Left kidney (tissue), 1 donor: ENCODE measurements at regions not wholly inside any gene's neighbourhood (a gene's known extent, or its start where the extent isn't known, plus 50 kb on each side); places are given as distances from the start of the nearest gene placed in this dataset.
"Not testable (repeated sequence)": the region's sequence is repeated elsewhere in the genome, so short reads cannot be mapped to it uniquely, and the experiment has no call there.

ENCODE experiments used
- DNase-seq: peaks from one replicate; pipeline ENCODE4 v3.0.0-alpha.2; 2013

DNA sequence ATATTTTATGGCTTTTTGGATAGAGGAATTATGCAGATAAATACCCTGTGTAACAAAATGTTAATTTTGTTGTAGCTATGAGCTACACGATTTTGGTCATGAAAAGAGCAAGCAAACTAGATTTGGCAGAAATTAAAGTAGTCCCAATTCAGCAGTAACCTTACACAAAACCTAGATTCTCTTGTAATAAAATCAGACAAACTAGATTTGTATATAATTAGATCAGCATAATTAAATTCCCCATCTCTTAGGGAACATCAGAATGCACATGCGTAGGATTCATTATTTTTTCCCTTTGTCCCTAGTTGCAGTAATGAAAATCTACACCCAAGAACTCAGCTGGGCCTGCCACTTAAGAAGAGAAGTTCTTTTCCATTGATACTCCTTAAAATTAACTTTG is 1879.2 kb upstream of the CDH9 start:
- no peak for DNase-seq

DNA sequence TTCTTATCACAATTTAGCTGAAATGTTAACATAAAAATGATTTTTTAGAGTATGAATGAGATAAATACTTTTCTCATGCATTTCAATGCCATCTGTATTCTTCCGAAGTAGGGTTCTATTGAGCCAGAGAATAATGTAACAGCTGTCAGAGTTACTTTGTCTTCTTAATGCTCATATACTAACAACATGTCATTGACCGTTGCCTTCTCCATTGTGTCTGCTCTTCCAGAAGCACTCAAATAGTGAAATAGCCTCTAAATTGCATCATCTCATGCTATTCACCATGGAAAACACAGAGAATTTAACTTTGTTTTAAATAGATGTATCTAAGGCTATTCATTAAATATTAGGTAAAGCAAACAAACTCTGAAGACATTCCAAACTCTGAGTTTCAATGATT is 1875.9 kb upstream of the CDH9 start:
- no peak for DNase-seq

DNA sequence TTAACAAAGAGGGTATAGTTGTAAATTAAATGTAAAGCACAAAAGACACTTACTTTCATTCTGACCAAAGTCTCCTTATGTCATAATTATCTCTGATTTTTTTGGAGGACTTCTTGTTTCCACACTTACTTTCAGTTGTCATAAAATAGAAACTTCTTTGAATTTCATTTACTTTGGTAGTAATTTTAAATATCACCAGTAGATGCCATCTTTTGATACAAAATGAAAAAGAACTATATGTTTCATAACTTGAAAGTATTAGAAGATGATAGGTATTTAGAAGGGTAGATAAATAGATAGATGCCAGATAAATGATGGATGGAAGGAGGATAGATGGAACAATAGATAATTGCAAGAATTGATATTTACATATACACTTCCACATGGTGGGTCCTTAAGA is 1865.3 kb upstream of the CDH9 start:
- DNase-seq, result no peak

DNA sequence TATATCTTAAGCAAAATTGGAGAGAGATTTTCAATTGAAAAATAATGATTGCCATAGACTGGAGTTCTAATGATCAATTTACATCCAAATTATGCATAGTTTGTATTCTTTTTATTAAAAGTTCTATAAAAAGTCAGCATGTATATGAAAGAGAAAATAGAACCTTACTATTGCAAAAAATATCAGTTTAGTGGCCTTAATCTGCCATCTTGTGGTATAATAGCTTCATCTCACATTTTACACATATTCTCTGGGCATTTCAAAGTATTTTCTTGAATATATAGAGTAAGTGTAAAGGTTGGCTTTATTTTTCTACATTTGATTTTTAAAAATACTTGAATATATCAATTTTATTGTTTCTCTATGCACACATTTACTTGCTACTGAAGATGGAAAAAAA is 1858.6 kb upstream of the CDH9 start:
- DNase-seq, result peak; percentile 2

DNA sequence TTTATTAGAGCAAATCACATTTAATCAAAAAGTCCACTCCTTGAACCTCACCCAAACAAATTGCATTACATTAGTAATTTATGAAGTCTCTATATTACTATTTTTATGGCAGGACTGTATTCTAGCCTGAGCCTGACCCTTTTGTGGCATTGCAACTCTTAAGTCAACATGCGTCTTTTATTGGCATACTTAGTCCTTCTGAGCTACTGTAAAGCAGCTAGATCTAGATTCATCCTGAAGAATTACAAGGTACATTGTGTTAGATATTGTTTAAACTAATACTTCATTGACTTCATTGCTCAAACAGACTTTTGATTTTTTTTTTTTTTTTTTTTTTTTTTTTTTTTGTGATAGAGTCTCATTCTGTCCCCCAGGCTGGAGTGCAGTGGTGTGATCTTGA is 1842.5 kb upstream of the CDH9 start:
- DNase-seq, result no peak

DNA sequence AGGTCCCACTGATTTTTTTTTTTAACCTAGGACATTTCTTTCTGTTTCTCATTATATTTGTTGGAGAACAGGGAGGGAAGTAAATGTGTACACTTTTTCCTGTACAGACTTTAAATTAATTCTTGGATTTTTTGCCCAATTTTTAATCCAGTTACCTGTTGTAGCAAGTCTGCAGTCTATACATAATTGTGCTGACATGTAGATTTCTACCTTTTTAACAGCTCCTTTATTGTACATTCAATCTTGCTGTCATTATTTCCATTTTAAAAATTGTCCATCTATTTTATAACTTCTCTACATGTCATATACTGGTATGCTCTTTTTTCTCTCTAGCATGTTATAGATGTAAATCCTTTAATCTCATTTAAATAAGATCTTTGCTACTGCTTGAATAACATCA is 1838.7 kb upstream of the CDH9 start:
- DNase-seq, result no peak

DNA sequence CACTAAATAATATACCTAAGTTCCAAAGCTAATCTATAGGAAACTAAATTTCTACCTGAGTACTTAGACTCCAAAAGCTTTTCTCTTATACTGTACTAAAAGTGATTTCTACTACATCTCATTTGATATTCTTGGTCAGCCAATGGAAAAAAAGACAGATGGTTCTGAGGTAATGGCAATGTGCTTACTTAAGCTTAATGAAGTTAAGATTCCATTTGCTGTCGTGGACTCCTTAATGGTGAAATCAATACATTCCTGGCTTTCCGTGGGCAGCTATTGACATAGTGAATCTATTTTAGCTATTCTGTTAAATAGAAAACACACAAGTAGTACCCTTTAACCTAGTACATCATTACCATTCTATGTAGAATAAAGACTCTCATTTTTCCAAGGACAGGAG is 1825.6 kb upstream of the CDH9 start:
- DNase-seq, result no peak

DNA sequence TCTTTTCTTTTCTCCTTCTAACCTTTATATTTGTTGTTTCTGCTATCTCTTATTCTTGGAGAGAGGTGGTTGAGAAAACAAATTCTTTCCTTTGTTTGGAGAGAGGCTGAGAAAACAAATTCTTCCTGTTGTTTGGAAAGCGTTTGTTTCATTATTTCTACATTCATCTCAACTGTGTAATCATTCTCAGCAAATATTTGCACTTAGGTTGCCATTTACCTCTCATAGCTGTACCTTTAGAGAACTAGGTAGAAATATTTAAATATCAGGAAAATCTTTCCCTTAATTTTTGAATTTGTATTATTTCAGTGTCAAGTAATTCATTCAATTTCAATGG is 1824.4 kb upstream of the CDH9 start:
- DNase-seq, result no peak

DNA sequence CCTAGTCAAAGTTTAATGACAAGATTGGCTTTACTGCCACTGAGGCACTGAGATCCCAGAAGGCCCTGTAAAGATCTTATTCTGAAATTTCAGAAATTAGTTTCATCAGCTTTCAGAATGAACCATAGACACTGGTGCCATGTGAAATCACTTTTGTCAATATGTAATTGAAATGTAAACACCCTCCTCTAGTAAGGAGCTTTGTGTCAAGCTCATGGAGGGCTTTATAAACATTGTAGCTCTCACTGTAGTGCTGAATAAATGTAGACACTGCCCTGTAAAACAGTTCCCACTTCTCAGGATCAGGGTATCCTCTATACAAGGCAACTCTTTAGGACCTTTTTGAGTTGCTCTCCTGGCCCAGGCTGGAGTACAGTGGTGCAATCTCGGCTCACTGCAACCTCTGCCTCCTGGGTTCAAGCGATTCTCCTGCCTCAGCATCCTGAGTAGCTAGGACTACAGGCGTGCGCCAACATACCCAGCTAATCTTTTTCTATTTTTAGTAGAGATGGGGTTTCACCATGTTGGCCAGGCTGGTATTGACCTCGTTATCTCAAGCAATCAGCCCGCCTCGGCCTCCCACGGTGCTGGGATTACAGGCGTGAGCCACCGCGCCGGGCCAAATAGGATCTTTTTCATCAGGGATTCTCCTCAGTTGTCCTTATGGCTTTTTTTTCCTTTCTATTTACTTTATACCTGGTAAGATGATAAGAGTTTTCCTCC is 1823.9 kb upstream of the CDH9 start:
- DNase-seq, result no peak

DNA sequence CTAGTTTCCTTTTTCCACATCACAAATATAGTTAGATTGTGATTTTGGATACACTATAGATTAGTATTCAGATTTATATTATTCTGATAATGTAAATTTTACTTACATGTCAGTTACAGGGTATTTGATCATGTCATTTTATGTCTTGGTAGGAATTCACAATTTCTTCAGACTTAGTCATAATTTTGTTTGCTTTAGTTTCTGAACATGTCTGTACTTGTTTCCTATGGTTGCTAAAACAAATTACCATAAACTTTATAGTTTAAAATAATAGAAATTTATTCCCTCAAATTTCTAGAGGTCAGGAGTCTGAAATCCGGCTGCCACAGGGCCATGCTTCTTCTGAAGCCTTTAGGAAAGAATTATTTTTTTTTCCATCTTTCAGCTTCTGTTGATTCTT is 1817.2 kb upstream of the CDH9 start:
- DNase-seq, result no peak

DNA sequence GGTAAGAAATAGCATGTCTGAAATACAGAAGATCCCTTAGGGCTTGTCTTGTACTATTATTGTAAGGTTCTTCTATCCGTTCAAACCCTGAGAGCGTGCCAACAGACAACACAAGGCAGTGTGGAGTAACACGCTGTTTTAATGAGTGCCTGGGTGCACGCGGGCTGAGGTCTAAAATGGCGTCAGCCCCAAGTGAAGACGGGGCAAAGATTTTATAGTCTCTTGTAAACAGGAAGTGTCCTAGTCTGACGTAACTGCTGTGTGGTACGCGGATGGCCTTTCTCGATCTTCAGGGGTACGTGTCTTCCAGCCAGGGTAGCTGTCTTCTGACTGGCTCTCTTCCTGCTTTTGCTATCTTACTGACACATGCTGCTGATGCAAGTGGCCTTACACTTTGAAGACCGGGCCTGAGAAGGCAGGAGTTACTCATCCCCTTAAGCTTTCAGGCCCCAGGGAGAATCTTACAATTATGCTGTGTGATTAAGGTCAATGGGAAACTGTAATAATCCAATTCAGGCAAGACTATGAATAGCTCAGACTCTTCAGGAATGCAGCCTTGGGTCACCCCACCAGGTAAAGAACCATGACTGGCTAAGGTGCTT is 1812.0 kb upstream of the CDH9 start:
- no peak for DNase-seq

DNA sequence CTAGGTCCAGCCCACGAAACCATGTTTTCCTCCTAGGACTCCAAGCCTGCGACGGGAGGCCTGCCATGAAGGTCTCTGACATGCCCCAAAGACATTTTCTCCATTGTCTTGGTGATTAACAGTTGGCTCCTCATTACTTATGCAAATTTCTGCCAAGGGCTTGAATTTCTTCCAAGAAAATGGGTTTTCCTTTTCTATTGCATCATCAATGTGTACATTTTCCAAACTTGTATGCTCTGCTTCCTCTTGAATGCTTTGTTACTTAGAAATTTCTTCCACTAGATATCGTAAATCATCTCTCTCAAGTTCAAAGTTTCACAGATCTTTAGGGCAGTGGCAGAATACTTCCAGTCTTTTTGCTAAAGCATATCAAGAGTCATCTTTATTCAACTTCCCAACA is 1792.7 kb upstream of the CDH9 start:
- no peak for DNase-seq

DNA sequence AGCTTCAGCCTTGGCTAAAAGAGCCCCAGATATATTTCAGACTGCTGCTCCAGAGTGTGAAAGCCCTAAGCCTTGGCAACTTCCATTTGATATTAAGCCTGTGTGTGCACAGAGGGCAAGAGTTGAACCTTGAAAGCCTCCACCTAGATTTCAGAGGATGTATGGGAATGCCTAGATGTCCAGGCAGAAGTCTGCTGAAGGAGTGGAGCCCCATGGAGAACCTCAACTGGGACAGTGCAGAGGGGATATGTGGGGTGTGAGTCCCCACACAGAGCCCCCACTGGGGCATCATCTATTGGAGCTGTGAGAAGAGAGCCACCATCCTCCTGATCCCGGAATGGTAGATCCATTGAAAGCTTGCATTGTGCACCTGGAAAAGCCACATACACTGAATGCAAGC is 1784.8 kb upstream of the CDH9 start:
- no peak for DNase-seq

DNA sequence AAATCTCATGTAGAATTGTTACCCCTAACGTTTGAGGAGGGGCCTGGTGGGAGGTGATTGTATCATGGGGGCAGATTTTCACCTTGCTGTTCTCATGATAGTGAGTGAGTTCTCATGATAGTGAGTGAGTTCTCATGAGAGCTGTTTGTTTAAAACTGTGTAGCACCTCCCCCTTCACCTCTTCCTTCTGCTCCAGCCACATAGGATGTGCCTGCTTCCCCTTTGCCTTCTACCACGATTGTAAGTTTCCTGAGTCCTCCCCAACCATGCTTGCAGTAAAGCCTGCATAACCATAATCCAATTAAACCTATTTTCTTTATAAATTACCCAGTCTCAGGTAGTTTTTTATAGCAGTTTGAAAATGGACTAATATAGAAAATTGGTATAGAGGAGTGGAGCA is 1783.7 kb upstream of the CDH9 start:
- DNase-seq, result no peak

DNA sequence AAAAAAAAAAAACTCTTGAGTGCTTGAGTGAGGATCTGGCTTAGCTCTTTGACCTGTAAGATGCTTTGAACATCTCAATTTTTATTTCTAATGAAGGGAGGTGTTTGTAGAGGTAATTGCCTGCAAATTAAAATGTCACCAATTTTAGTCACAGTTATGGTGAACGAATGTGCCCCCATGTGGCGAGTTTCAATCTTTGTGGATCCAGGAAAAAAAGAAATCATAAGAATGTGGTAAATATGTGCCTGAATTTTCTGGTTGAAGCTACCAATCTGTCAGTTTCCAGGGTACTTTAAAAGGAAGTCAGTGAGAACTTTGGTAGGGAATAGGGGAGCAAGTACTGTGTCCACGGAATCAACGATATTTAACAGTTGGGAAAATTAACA is 1772.4 kb upstream of the CDH9 start:
- no peak for DNase-seq

DNA sequence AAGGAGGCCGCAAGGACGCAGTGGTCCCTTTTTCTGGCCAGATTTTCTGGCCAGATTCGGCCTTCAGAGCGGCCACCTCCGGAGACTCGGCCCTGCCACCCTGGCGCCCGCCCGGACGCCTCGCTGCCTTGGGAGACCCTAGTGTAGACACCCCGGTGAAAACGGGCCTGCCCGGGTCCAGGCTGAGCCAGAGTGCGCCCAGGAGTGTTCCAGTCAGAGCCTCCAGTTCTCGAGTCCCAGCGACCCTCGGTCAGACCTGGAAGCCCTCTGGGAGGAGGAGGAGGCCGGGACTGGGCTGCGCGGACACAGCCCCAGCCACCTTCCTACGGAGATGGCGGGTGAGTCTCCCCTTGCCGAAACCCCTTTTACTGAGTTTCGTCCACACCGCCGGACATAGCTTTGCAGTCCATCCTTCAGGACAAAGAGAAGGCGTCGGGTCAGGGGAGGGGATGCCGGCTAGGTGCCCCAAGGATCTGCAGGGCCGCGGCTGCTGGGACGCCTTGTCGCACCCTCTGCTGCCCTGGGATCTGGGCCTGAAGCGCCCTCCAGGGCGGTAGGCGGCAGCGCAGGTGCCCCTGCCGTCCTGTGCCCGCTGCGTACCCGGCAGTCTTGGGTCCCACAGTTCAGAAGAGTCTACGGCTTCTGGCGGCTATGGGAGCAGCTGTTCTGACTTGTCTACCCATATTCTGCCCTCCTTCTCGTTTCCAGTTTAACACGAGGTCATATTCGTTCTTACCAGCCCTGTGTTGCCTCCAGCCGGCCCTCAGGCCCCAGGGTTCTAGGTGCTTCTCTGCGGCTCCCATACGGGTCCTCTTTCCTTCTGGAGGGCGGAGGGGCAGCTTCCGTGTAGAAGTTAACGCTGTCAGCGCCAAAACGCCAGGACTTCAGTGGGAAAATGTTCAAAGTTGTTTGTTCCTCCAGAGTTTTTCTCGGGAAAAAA is 1771.7 kb upstream of the CDH9 start:
- DNase-seq, result no peak

DNA sequence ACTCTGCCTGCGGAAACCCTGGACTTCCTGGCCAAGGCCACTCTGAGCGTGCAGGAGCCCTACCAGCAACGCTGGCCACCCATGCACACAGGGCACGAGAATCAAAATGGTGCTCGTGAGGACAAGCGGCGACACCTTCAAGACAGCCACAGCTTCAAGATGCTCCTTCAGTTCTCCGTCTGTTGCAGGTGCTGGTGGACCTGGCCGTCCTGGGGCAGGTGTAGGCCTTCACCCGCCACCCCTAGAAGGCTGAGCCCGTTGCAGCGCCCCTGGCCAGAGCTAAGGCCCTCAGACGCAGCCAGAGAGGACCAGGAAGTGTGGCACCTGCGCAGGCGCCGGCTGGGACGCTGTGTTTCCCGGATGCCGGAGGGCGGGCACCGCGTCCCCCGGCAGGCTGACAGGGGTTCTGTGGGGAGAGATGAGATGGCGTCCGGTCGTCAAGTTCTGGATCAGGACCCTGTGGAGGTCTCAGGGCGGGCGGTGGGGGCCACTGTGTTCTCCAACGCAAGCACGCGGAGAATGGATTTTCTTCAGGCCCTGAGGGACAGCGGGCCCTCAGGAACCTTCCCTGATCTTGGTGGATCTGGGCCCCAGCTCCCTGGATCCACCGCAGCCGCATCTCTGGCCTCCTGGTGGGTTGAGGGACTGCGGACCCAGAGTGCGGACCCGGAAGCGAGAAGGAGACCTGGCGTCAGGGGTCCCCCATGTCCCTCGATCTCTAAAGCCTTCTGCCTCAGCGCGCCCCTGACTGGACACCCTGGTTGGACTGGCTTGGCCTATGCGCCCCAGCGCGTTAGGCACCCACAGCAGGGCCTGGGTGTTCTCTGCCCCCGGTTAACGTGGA is 1770.8 kb upstream of the CDH9 start:
- DNase-seq, result no peak

DNA sequence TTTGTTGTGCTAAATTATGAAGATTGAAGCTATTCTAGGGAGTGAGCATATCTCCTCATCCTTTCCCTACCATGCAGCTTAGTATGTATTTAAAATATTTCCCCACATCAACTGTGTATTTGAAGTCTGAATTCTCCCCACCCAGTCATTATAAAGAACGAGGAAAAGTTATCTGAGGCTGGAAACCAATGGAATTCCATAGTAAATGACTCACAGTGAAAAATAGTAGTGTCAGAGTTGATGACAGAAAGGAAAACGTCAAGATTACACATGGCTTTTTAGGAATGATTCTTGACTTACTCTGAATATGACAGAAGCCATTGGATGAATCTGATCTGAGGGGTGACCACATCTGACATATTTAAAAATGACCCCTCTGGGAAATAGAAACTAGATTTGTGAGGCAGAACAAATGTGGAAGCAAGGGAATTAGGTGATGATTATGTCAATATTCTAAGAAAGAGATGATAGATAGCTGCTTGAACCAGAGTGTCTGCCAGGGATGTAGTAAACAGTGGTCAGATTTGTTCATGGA is 1768.9 kb upstream of the CDH9 start:
- DNase-seq, result no peak

DNA sequence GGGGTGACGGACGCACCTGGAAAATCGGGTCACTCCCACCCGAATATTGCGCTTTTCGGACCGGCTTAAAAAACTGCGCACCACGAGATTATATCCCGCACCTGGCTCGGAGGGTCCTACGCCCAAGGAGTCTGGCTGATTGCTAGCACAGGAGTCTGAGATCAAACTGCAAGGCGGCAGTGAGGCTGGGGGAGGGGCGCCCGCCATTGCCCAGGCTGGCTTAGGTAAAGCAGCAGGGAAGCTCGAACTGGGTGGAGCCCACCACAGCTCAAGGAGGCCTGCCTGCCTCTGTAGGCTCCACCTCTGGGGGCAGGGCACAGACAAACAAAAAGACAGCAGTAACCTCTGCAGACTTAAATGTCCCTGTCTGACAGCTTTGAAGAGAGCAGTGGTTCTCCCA is 1760.6 kb upstream of the CDH9 start:
- not testable (repeated sequence) for DNase-seq

DNA sequence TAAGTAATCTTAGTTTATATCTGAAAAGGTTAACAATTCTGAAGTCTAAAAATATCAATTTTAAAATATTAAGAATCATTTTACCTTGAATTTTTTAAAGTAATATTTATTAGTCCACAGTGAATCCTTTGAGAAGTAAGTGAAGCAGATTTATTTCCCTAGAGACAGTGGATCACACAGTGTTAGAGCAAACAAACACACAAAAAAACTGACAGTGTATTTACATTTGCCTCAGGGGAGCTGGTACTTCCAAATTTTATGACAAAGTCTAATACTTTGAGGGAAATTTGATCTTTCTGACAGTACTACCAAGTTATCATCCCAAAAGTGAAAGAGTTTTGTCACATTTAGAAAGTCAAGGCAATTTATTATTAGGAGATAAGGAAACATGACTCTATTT is 1750.6 kb upstream of the CDH9 start:
- DNase-seq, result no peak

DNA sequence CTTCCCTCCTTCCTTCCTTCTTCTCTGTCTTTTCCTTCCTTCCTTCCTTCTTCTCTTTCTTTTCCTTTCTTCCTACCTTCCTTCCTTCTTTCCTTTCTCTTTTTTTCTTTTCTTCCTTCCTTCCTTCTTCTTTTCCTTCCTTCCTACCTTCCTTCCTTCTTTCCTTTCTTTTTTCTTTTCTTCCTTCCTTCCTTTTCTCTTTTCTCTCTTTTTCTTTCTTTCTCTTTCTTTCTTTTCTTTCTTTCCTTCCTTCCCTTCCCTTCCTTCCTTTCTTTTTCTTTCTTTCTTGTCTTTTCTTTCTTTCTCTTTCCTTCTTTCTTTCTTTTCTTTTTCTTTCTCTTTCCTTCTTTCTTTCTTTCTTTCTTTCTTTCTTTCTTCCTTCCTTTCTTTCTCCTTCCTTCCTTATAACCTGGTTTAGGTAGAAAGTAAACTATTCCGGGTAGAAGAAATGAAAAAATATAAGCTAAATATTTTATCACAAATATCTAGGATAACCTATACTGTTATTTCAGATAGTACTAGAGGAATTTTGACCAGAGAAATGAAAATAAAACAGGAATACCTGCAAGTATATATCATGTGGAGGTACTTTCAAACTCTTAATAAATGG is 1741.8 kb upstream of the CDH9 start:
- DNase-seq, result no peak
